HFFc6 (cell line): ENCODE measurements at regions not wholly inside any gene's neighbourhood (a gene's known extent, or its start where the extent isn't known, plus 50 kb on each side); places are given as distances from the start of the nearest gene placed in this dataset.

Experiments used
- DNase-seq: peaks from one replicate; pipeline ENCODE4 v3.0.0-alpha.2; 2018
- H3K27ac Mint-ChIP-seq: 2 replicates; pipeline ENCODE4 v1.8.0; 2020; ENCODE audit warnings: mild to moderate bottlenecking, mixed read lengths
- H3K27me3 Mint-ChIP-seq: 2 replicates; pipeline ENCODE4 v1.8.0; 2021; ENCODE audit warnings: mild to moderate bottlenecking, moderate library complexity, mixed read lengths; ENCODE audit not compliant: insufficient read depth
- H3K36me3 Mint-ChIP-seq: 2 replicates; pipeline ENCODE4 v1.8.0; 2021; ENCODE audit warnings: low read depth, mixed read lengths
- H3K4me1 Mint-ChIP-seq: 2 replicates; pipeline ENCODE4 v1.8.0; 2020; ENCODE audit warnings: low read depth, mixed read lengths
- H3K4me3 Mint-ChIP-seq: 2 replicates; pipeline ENCODE4 v1.8.0; 2020; ENCODE audit warnings: mild to moderate bottlenecking, moderate library complexity, mixed read lengths
- H3K9me3 Mint-ChIP-seq: 2 replicates; pipeline ENCODE4 v1.8.0; 2020; ENCODE audit warnings: mild to moderate bottlenecking, mixed read lengths
- TF ChIP-seq, protein P1 (sequence below): fragments of 200-600 bp; sonication (generic); IDR thresholded peaks from 2 replicates; pipeline ENCODE4 v1.5.0; 2021; ENCODE audit warnings: antibody characterized with exemption, mild to moderate bottlenecking

DNA sequence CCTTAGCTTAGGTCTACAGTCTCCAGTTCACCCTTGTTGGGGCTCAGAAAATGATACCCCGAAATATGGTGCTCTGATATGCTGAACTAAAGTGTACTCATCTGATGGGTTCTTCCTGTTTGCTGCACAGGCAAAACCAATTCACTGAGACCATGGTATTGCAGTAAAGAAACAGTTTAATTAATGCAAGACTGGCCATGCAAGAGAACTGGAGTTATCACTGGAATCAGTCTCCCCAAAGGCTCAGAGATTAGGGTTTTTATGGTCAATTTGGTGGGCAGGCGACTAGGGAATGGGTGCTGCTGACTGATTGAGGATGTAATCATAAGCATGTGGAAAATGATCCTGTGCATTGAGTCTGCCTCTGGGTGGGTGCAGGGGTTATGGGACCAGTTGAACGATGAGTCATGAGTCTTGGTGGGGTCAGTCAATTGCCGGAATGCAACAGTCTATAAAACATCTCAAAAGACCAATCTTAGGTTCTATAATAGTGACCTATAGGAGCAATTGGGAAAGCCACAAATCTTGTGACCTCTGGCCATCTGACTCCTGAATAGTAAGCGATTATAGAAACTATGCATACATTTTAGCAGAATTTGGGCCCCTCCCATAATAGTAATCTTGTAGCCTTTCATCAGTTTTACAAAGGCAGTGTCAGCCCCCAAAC is 113.0 kb upstream of the ANKRD55 start:
- no peak for DNase-seq
- no peak overlapping the region for H3K4me3 Mint-ChIP-seq
- peaks cover 4% of the 10 kb centered on the region for H3K27me3 Mint-ChIP-seq
- no peaks in the 10 kb centered on the region for H3K9me3 Mint-ChIP-seq
- H3K36me3 Mint-ChIP-seq, result no peaks in the 10 kb centered on the region; the same call in 1 of the 2 replicates
- TF ChIP-seq, protein P1, sequence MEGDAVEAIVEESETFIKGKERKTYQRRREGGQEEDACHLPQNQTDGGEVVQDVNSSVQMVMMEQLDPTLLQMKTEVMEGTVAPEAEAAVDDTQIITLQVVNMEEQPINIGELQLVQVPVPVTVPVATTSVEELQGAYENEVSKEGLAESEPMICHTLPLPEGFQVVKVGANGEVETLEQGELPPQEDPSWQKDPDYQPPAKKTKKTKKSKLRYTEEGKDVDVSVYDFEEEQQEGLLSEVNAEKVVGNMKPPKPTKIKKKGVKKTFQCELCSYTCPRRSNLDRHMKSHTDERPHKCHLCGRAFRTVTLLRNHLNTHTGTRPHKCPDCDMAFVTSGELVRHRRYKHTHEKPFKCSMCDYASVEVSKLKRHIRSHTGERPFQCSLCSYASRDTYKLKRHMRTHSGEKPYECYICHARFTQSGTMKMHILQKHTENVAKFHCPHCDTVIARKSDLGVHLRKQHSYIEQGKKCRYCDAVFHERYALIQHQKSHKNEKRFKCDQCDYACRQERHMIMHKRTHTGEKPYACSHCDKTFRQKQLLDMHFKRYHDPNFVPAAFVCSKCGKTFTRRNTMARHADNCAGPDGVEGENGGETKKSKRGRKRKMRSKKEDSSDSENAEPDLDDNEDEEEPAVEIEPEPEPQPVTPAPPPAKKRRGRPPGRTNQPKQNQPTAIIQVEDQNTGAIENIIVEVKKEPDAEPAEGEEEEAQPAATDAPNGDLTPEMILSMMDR, result no peak
- H3K4me1 Mint-ChIP-seq, result peaks cover 41% of the 10 kb centered on the region
- no peak overlapping the region for H3K27ac Mint-ChIP-seq

DNA sequence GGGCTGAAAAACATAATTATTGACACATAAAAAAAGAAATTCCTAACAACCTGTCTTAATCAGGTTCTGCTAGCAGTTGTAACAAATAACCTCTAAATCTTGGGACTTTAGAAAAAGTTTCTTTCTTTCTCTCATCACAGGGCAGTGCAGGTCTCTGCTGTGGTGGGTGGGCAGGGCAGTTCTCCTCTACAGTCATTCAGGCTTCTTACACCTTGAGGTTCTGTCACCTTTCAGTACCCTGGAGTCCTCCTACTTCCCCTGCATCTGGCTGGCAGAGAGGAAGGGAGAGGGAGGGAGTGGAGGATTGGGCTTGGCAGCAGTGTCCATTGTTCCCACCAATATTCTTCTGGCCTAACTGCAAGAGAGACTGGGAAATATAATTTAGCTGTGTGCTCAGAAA is 112.2 kb upstream of the ANKRD55 start:
- no peak overlapping the region for H3K27ac Mint-ChIP-seq
- peaks cover 33% of the 10 kb centered on the region for H3K4me1 Mint-ChIP-seq
- TF ChIP-seq, protein P1, result no peak
- no peaks in the 10 kb centered on the region; the same call in 1 of the 2 replicates for H3K36me3 Mint-ChIP-seq
- DNase-seq, result no peak
- H3K9me3 Mint-ChIP-seq, result no peaks in the 10 kb centered on the region
- no peak overlapping the region for H3K4me3 Mint-ChIP-seq
- H3K27me3 Mint-ChIP-seq, result peaks cover 4% of the 10 kb centered on the region

DNA sequence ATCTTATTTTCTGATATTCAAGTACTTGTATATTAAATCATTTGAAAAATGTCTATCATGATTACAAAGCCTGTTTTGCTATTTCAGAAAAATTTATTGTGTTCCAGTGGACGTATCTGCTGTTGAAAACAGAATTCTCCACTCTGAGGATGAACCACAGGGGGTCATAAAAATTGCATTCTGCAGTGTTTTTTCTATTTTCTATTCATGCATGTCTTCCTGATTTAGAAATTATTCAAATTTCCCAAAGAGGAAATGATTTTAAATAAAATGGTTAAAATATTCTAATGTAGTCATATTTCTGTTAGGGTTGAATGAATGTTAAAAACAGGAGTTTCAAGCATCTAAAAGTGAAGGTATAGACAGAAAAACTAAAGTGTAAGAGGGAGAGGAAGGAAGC is 111.5 kb upstream of the ANKRD55 start:
- Mint-ChIP-seq H3K4me3 (no peak overlapping the region), H3K4me1 (peaks cover 25% of the 10 kb centered on the region), H3K27me3 (peaks cover 4% of the 10 kb centered on the region), H3K9me3 (peaks cover 4% of the 10 kb centered on the region; the same call in 1 of the 2 replicates), H3K27ac (no peak overlapping the region), H3K36me3 (no peaks in the 10 kb centered on the region; the same call in 1 of the 2 replicates)
- no peak for DNase-seq
- TF ChIP-seq, protein P1, result no peak

DNA sequence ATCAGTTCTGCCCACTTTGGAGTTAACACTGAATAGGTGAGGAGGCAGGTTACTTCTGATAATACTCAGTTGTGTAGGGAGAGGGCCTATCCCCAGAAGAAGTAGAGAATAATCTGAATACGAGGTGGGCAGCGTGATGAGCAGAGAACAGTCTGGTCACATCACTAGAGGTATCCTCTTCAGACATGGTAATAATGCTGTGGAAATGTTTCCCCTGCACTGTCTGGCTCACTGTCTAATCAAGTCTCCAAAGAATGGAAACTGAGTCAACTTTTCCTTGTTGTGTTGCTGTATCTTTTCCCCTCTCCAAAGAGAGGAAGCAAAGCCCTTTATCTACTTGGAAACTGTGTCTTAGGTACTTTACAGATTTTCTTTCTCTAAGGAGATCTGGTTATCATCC is 110.9 kb upstream of the ANKRD55 start:
- Mint-ChIP-seq H3K27me3 (peaks cover 4% of the 10 kb centered on the region), H3K36me3 (no peaks in the 10 kb centered on the region; the same call in 1 of the 2 replicates), H3K4me3 (no peak overlapping the region), H3K27ac (no peak overlapping the region), H3K9me3 (peaks cover 4% of the 10 kb centered on the region; the same call in 1 of the 2 replicates), H3K4me1 (peaks cover 20% of the 10 kb centered on the region)
- no peak for DNase-seq
- TF ChIP-seq, protein P1, result no peak

DNA sequence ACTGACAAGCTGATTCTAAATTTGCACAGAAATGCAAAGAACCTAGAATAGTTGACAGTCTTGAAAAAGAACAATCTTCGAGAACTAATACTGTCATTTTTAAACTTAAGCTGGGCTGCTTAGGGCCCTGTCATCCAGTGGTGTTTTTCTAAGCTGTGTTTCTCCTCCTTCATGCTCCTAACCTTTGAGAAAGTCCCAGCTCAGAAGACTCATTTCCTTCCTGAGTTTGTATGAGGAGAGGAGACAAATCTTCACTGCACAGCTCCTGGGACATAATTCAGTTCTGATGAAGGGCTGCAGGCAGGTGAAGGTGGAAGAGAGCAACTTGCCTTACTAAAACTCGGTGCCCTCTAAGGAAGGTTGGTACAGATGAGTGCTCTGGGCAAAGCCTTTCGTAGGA is 109.5 kb upstream of the ANKRD55 start:
- no peak for DNase-seq
- TF ChIP-seq, protein P1, result no peak
- H3K27ac Mint-ChIP-seq, result no peak overlapping the region
- no peaks in the 10 kb centered on the region; the same call in 1 of the 2 replicates for H3K36me3 Mint-ChIP-seq
- no peak overlapping the region for H3K4me3 Mint-ChIP-seq
- H3K9me3 Mint-ChIP-seq, result peaks cover 4% of the 10 kb centered on the region; the same call in 1 of the 2 replicates
- peaks cover 16% of the 10 kb centered on the region for H3K4me1 Mint-ChIP-seq
- peaks cover 3% of the 10 kb centered on the region for H3K27me3 Mint-ChIP-seq
